Panc1 (cell line): ENCODE measurements at regions not wholly inside any gene's neighbourhood (a gene's known extent, or its start where the extent isn't known, plus 50 kb on each side); places are given as distances from the start of the nearest gene placed in this dataset.

ENCODE experiments used
- ATAC-seq: fragments of 200-7000 bp; cut with Tn5 transposase; 2 replicates; pipeline ENCODE4 v1.9.1; 2020; ENCODE audit warnings: mild to moderate bottlenecking, moderate library complexity
- BruUV-seq: library from RNA; stranded (reverse); fragments of 400-500 nt; replicated peaks from 2 replicates; lab custom pipeline; 2021; lab: Mats Ljungman, UMichigan
- CTCF ChIA-PET: fragments of 300-600 bp; sonication (Branson Sonifier 250); formaldehyde crosslinking; loops from one replicate; lab custom pipeline; 2022; ENCODE audit warnings: antibody characterized with exemption; lab: Charles Lee
- POLR2A ChIA-PET: fragments of 300-600 bp; sonication (Branson Sonifier 250); formaldehyde crosslinking; loops from one replicate; lab custom pipeline; 2022; ENCODE audit warnings: antibody characterized with exemption; lab: Charles Lee
- DNase-seq: peaks from one replicate; pipeline ENCODE4 v3.0.0-alpha.2; 2010; ENCODE audit warnings: low read depth, low spot score
- H3K27ac ChIP-seq: 2 replicates; pipeline ENCODE4 v1.5.1; 2011; ENCODE audit warnings: mild to moderate bottlenecking, low read length, inconsistent platforms
- H3K27me3 ChIP-seq: fragments of 200-500 bp; sonication (Bioruptor generic); 2 replicates; pipeline ENCODE4 v1.6.0; 2014; ENCODE audit warnings: low read length, inconsistent platforms; ENCODE audit not compliant: control insufficient read depth, insufficient read depth
- H3K36me3 ChIP-seq: fragments of 200-500 bp; sonication (Bioruptor generic); 2 replicates; pipeline ENCODE4 v1.5.1; 2014; ENCODE audit warnings: inconsistent platforms, mild to moderate bottlenecking, low read length, moderate library complexity; ENCODE audit not compliant: control insufficient read depth, insufficient read depth
- H3K4me1 ChIP-seq: 2 replicates; pipeline ENCODE4 v1.5.1; 2011; ENCODE audit warnings: inconsistent platforms, mild to moderate bottlenecking, low read length, moderate library complexity; ENCODE audit not compliant: control insufficient read depth, insufficient read depth
- H3K4me3 ChIP-seq, 2 experiments: 2 replicates each; pipeline ENCODE4 v1.5.1; 2011 to 2012; ENCODE audit warnings: low read depth in 2 of 2, low read length in 2 of 2, mild to moderate bottlenecking in 2 of 2, inconsistent platforms in 1 of 2, moderate library complexity in 1 of 2
- H3K9me3 ChIP-seq: fragments of 200-500 bp; sonication (Bioruptor generic); 2 replicates; pipeline ENCODE4 v1.5.1; 2014; ENCODE audit warnings: low read depth, mild to moderate bottlenecking, inconsistent platforms, low read length, moderate library complexity; ENCODE audit not compliant: control insufficient read depth, insufficient read depth
- CTCF ChIP-seq: fragments of 450-650 bp; IDR thresholded peaks from 2 replicates; pipeline ENCODE4 v1.5.1; 2017; ENCODE audit warnings: mild to moderate bottlenecking
- POLR2AphosphoS5 ChIP-seq: IDR thresholded peaks from 2 replicates; pipeline ENCODE4 v1.6.1; 2012; ENCODE audit warnings: mild to moderate bottlenecking, low read depth, low read length, moderate library complexity
- REST ChIP-seq, 2 experiments: IDR thresholded peaks; 2 replicates each; pipeline ENCODE4 v1.6.1; 2011 to 2012; ENCODE audit warnings: low read depth in 2 of 2, control low read depth in 1 of 2, low read length in 1 of 2, mild to moderate bottlenecking in 1 of 2, moderate library complexity in 1 of 2; ENCODE audit not compliant: insufficient read depth in 1 of 2
- SIN3A ChIP-seq: IDR thresholded peaks from 2 replicates; pipeline ENCODE4 v1.6.1; 2012; ENCODE audit warnings: low read depth, mild to moderate bottlenecking, low read length, moderate library complexity, borderline replicate concordance; ENCODE audit not compliant: insufficient read depth
- TCF7L2 ChIP-seq: IDR thresholded peaks from 2 replicates; pipeline ENCODE4 v1.6.1; 2011; ENCODE audit warnings: mild to moderate bottlenecking, low read depth, low read length, inconsistent platforms
- in situ Hi-C: cut with HindIII; loops from 2 replicates; pipeline ENCODE4 v1.10.0; 2016; ENCODE audit warnings: low sequenced_read_pairs, low pct_unique_long_range_greater_than_20kb
- intact Hi-C: fragments of 100-400 bp; cut with micrococcal nuclease; formaldehyde crosslinking; loops from one replicate; pipeline ENCODE4 v1.10.0; 2022; ENCODE audit not compliant: unreplicated experiment

DNA sequence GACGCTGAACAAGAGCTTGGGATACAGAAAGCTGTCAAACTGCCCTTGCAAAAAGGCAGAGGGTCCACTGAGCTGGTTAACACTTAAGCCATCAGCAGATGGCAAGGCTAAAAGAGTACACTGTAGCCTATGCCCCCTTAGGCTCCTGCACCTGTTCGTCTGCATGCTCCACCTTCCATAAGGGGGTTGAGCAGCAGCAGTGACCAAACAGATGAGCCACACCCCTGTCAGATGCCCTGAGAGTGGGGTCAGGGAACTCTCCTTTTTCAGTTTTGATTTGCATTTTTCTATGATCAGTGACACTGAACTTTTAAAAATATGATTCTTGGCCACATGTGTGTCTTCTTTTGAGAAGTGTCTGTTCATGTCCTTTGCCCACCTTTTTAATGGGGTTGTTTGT lies 402.5 kb upstream of the FAM98A start:
- no peak for DNase-seq
- ATAC-seq: no peak
- no peaks in the 10 kb centered on the region for H3K4me1 ChIP-seq
- H3K27me3 ChIP-seq: no peaks in the 10 kb centered on the region
- no peaks in the 10 kb centered on the region for H3K9me3 ChIP-seq
- intact Hi-C loops (no loop called here), in situ Hi-C loops (no loop called here)
- ChIA-PET POLR2A (no interaction called here), CTCF (no interaction called here)
- no peak overlapping the region for H3K4me3 ChIP-seq
- no peaks in the 10 kb centered on the region for H3K36me3 ChIP-seq
- no TSS peak for BruUV-seq
- H3K27ac ChIP-seq: no peak overlapping the region
- no peak for TF ChIP-seq POLR2AphosphoS5
- no peak for TF ChIP-seq SIN3A
- no peak for TF ChIP-seq CTCF

DNA sequence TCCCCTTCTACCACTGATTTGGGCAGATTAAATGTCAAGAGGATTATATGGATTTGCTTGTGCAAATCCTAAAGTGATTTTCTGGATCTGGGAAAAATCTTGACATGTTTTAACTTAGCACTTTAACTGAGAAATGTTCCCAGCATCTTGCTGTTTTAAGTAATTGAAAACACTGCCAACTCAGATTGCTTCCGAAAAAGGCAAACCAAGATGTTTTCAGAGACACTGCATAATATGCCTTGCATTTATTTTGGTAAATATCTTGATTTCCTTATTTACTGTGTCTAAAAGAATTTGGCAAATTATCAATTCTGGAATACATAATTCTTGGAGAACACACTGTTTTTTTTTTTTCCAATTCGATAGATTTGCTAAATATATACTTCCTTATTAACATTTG lies 385.0 kb upstream of the FAM98A start:
- no peak overlapping the region for H3K27ac ChIP-seq
- ChIA-PET POLR2A (no interaction called here), CTCF (no interaction called here)
- in situ Hi-C loops (no loop called here), intact Hi-C loops (no loop called here)
- DNase-seq (no peak), ATAC-seq (no peak)
- no peaks in the 10 kb centered on the region for H3K27me3 ChIP-seq
- BruUV-seq: no TSS peak
- H3K4me1 ChIP-seq: no peaks in the 10 kb centered on the region
- TF ChIP-seq REST (IDR thresholded peaks at IDR 0.05; ENCODE audit: insufficient read depth in 1 of 2, low read depth in 2 of 2, low read length in 1 of 2) (no peak), CTCF (no peak), SIN3A (no peak), TCF7L2 (no peak)
- no peaks in the 10 kb centered on the region for H3K36me3 ChIP-seq
- H3K4me3 ChIP-seq: no peak overlapping the region
- no peaks in the 10 kb centered on the region for H3K9me3 ChIP-seq

GRCh38 chr2:33978471-33978870 lies 379.4 kb upstream of the FAM98A start:
- in situ Hi-C loops: no loop called here
- CTCF ChIA-PET: no interaction called here
- Histone ChIP-seq H3K4me3 (no peak overlapping the region), H3K27me3 (no peaks in the 10 kb centered on the region), H3K9me3 (no peaks in the 10 kb centered on the region), H3K36me3 (no peaks in the 10 kb centered on the region), H3K27ac (no peak overlapping the region), H3K4me1 (no peaks in the 10 kb centered on the region)
- intact Hi-C loops: no loop called here
- ATAC-seq: no peak
- TF ChIP-seq CTCF (no peak), TCF7L2 (no peak), POLR2AphosphoS5 (no peak), SIN3A (no peak), REST (IDR thresholded peaks at IDR 0.05; ENCODE audit: insufficient read depth in 1 of 2, low read depth in 2 of 2, low read length in 1 of 2) (no peak)
- POLR2A ChIA-PET: no interaction called here
- no peak for DNase-seq
- no TSS peak for BruUV-seq
